ENCODE measurements at regions not wholly inside any gene's neighbourhood (a gene's known extent, or its start where the extent isn't known, plus 50 kb on each side); places are given as distances from the start of the nearest gene placed in this dataset.

- no peak overlapping the region for H3K18ac ChIP-seq (ENCODE audit: low read length)
- H2AFZ ChIP-seq (ENCODE audit: insufficient read depth, low read length, poor library complexity): no peak overlapping the region
- peaks cover 3% of the 10 kb centered on the region for H3K9me3 ChIP-seq (ENCODE audit: insufficient read depth, low read depth, low read length)
- no peak overlapping the region for H3K14ac ChIP-seq (ENCODE audit: low read length)
- H3K79me1 ChIP-seq (ENCODE audit: low read length): no peaks in the 10 kb centered on the region
- no CpG with 5 or more reads among the region's 28 CpGs for WGBS (ENCODE audit: extremely low coverage, insufficient coverage, insufficient read length)
- H2BK120ac ChIP-seq (ENCODE audit: insufficient read depth, low read length, poor library complexity): no peak overlapping the region
- no peak overlapping the region for H3K9ac ChIP-seq (ENCODE audit: low read length)
- no peak overlapping the region for H3K27ac ChIP-seq (ENCODE audit: low read depth, low read length)
- no peaks in the 10 kb centered on the region for H3K79me2 ChIP-seq (ENCODE audit: control insufficient read depth, insufficient read depth, low read length, poor library complexity)
- H3K4me1 ChIP-seq (ENCODE audit: control insufficient read depth in 1 of 2, insufficient read depth in 2 of 2, low read length in 2 of 2): no peaks in the 10 kb centered on the region
- no peaks in the 10 kb centered on the region for H3K27me3 ChIP-seq (ENCODE audit: insufficient read depth, low read length)
- H4K8ac ChIP-seq (ENCODE audit: low read depth, low read length): no peak overlapping the region
- H2AK5ac ChIP-seq (ENCODE audit: low read length): no peak overlapping the region
- no peak for DNase-seq
- H3K4ac ChIP-seq (ENCODE audit: low read depth, low read length): no peak overlapping the region
- no peaks in the 10 kb centered on the region for H3K36me3 ChIP-seq (ENCODE audit: control insufficient read depth in 1 of 2, insufficient read depth in 2 of 2, low read length in 2 of 2)
- H3K4me2 ChIP-seq (ENCODE audit: low read length): no peak overlapping the region
- H4K12ac ChIP-seq (ENCODE audit: low read depth, low read length): no peak overlapping the region
- no peak overlapping the region for H2BK12ac ChIP-seq (ENCODE audit: low read length)
- H2BK5ac ChIP-seq (ENCODE audit: low read depth, low read length, poor library complexity): no peak overlapping the region
- no peak overlapping the region for H3K4me3 ChIP-seq (ENCODE audit: low read depth, low read length)
- H3K23ac ChIP-seq (ENCODE audit: low read length): no peak overlapping the region
- H4K91ac ChIP-seq (ENCODE audit: low read depth, low read length): no peak overlapping the region
Measured at GRCh38 chr14:104505085-104506074, 74.2 kb upstream of the C14orf180 start.

- Histone ChIP-seq H4K91ac (ENCODE audit: low read depth, low read length) (no peak overlapping the region), H3K27me3 (ENCODE audit: insufficient read depth, low read length) (no peaks in the 10 kb centered on the region), H3K36me3 (ENCODE audit: control insufficient read depth in 1 of 2, insufficient read depth in 2 of 2, low read length in 2 of 2) (no peaks in the 10 kb centered on the region), H2BK5ac (ENCODE audit: low read depth, low read length, poor library complexity) (no peak overlapping the region), H3K79me2 (ENCODE audit: control insufficient read depth, insufficient read depth, low read length, poor library complexity) (no peaks in the 10 kb centered on the region), H3K23ac (ENCODE audit: low read length) (no peak overlapping the region), H3K14ac (ENCODE audit: low read length) (no peak overlapping the region), H2BK12ac (ENCODE audit: low read length) (no peak overlapping the region), H2AK5ac (ENCODE audit: low read length) (no peak overlapping the region), H4K8ac (ENCODE audit: low read depth, low read length) (no peak overlapping the region), H3K27ac (ENCODE audit: low read depth, low read length) (no peak overlapping the region), H3K9me3 (ENCODE audit: insufficient read depth, low read depth, low read length) (peaks cover 3% of the 10 kb centered on the region), H3K18ac (ENCODE audit: low read length) (no peak overlapping the region), H2BK120ac (ENCODE audit: insufficient read depth, low read length, poor library complexity) (no peak overlapping the region), H3K79me1 (ENCODE audit: low read length) (no peaks in the 10 kb centered on the region), H3K4me3 (ENCODE audit: low read depth, low read length) (no peak overlapping the region), H4K12ac (ENCODE audit: low read depth, low read length) (no peak overlapping the region), H3K9ac (ENCODE audit: low read length) (no peak overlapping the region), H3K4ac (ENCODE audit: low read depth, low read length) (no peak overlapping the region), H2AFZ (ENCODE audit: insufficient read depth, low read length, poor library complexity) (no peak overlapping the region), H3K4me1 (ENCODE audit: control insufficient read depth in 1 of 2, insufficient read depth in 2 of 2, low read length in 2 of 2) (no peaks in the 10 kb centered on the region), H3K4me2 (ENCODE audit: low read length) (no peak overlapping the region)
- WGBS (ENCODE audit: extremely low coverage, insufficient coverage, insufficient read length): no CpG with 5 or more reads among the region's 11 CpGs
- no peak for DNase-seq
Measured at GRCh38 chr14:104506461-104507253, 72.9 kb upstream of the C14orf180 start.

GRCh38 chr14:104507443-104507842 lies 72.1 kb upstream of the C14orf180 start:
- Histone ChIP-seq H3K79me2 (ENCODE audit: control insufficient read depth, insufficient read depth, low read length, poor library complexity) (no peaks in the 10 kb centered on the region), H3K18ac (ENCODE audit: low read length) (no peak overlapping the region), H3K36me3 (ENCODE audit: control insufficient read depth in 1 of 2, insufficient read depth in 2 of 2, low read length in 2 of 2) (no peaks in the 10 kb centered on the region), H3K79me1 (ENCODE audit: low read length) (no peaks in the 10 kb centered on the region), H3K4ac (ENCODE audit: low read depth, low read length) (no peak overlapping the region), H3K14ac (ENCODE audit: low read length) (no peak overlapping the region), H2BK5ac (ENCODE audit: low read depth, low read length, poor library complexity) (no peak overlapping the region), H2BK12ac (ENCODE audit: low read length) (no peak overlapping the region), H2AK5ac (ENCODE audit: low read length) (no peak overlapping the region), H2AFZ (ENCODE audit: insufficient read depth, low read length, poor library complexity) (no peak overlapping the region), H3K4me2 (ENCODE audit: low read length) (no peak overlapping the region), H3K23ac (ENCODE audit: low read length) (no peak overlapping the region), H4K12ac (ENCODE audit: low read depth, low read length) (no peak overlapping the region), H3K9ac (ENCODE audit: low read length) (no peak overlapping the region), H4K91ac (ENCODE audit: low read depth, low read length) (no peak overlapping the region), H3K4me1 (ENCODE audit: control insufficient read depth in 1 of 2, insufficient read depth in 2 of 2, low read length in 2 of 2) (no peaks in the 10 kb centered on the region), H3K27ac (ENCODE audit: low read depth, low read length) (no peak overlapping the region), H2BK120ac (ENCODE audit: insufficient read depth, low read length, poor library complexity) (no peak overlapping the region), H3K4me3 (ENCODE audit: low read depth, low read length) (no peak overlapping the region), H3K27me3 (ENCODE audit: insufficient read depth, low read length) (no peaks in the 10 kb centered on the region), H3K9me3 (ENCODE audit: insufficient read depth, low read depth, low read length) (peaks cover 3% of the 10 kb centered on the region), H4K8ac (ENCODE audit: low read depth, low read length) (no peak overlapping the region)
- DNase-seq: no peak
- no CpG with 5 or more reads among the region's 6 CpGs for WGBS (ENCODE audit: extremely low coverage, insufficient coverage, insufficient read length)

- WGBS (ENCODE audit: extremely low coverage, insufficient coverage, insufficient read length): no CpG with 5 or more reads among the region's 12 CpGs
- Histone ChIP-seq H3K79me1 (ENCODE audit: low read length) (no peaks in the 10 kb centered on the region), H3K4ac (ENCODE audit: low read depth, low read length) (no peak overlapping the region), H2AFZ (ENCODE audit: insufficient read depth, low read length, poor library complexity) (no peak overlapping the region), H3K9me3 (ENCODE audit: insufficient read depth, low read depth, low read length) (peaks cover 5% of the 10 kb centered on the region), H3K36me3 (ENCODE audit: control insufficient read depth in 1 of 2, insufficient read depth in 2 of 2, low read length in 2 of 2) (no peaks in the 10 kb centered on the region), H2BK120ac (ENCODE audit: insufficient read depth, low read length, poor library complexity) (no peak overlapping the region), H3K4me2 (ENCODE audit: low read length) (no peak overlapping the region), H3K9ac (ENCODE audit: low read length) (no peak overlapping the region), H4K12ac (ENCODE audit: low read depth, low read length) (no peak overlapping the region), H2BK5ac (ENCODE audit: low read depth, low read length, poor library complexity) (no peak overlapping the region), H4K8ac (ENCODE audit: low read depth, low read length) (no peak overlapping the region), H3K27ac (ENCODE audit: low read depth, low read length) (no peak overlapping the region), H3K4me1 (ENCODE audit: control insufficient read depth in 1 of 2, insufficient read depth in 2 of 2, low read length in 2 of 2) (no peaks in the 10 kb centered on the region), H2BK12ac (ENCODE audit: low read length) (no peak overlapping the region), H2AK5ac (ENCODE audit: low read length) (no peak overlapping the region), H3K18ac (ENCODE audit: low read length) (no peak overlapping the region), H3K23ac (ENCODE audit: low read length) (no peak overlapping the region), H4K91ac (ENCODE audit: low read depth, low read length) (no peak overlapping the region), H3K27me3 (ENCODE audit: insufficient read depth, low read length) (no peaks in the 10 kb centered on the region), H3K4me3 (ENCODE audit: low read depth, low read length) (no peak overlapping the region), H3K14ac (ENCODE audit: low read length) (no peak overlapping the region), H3K79me2 (ENCODE audit: control insufficient read depth, insufficient read depth, low read length, poor library complexity) (no peaks in the 10 kb centered on the region)
- no peak for DNase-seq
Measured at GRCh38 chr14:104509673-104510072, 69.9 kb upstream of the C14orf180 start.
